Kidney epithelial cell (primary cell): ENCODE measurements at regions not wholly inside any gene's neighbourhood (a gene's known extent, or its start where the extent isn't known, plus 50 kb on each side); places are given as distances from the start of the nearest gene placed in this dataset.

Source experiments
- DNase-seq: peaks from one replicate; pipeline ENCODE4 v3.0.0-alpha.2; 2010; ENCODE audit warnings: low read depth
- H3K27me3 ChIP-seq: 2 replicates; pipeline ENCODE4 v1.6.0; 2011; ENCODE audit warnings: low read length; ENCODE audit not compliant: control insufficient read depth, insufficient read depth
- H3K36me3 ChIP-seq: 2 replicates; pipeline ENCODE4 v1.5.1; 2011; ENCODE audit warnings: low read length; ENCODE audit not compliant: control insufficient read depth, insufficient read depth
- H3K4me3 ChIP-seq: 2 replicates; pipeline ENCODE4 v1.5.1; 2011; ENCODE audit warnings: low read depth, mild to moderate bottlenecking, control low read depth, low read length
- CTCF ChIP-seq: IDR thresholded peaks from 2 replicates; pipeline ENCODE4 v1.5.1; 2011; ENCODE audit warnings: mild to moderate bottlenecking, moderate library complexity, low read length, control low read depth, inconsistent platforms; ENCODE audit not compliant: insufficient read depth, poor library complexity, severe bottlenecking

- Histone ChIP-seq H3K36me3 (no peaks in the 10 kb centered on the region), H3K4me3 (no peak overlapping the region), H3K27me3 (no peaks in the 10 kb centered on the region)
- no peak for TF ChIP-seq CTCF
- DNase-seq: no peak
These were observed 341.1 kb upstream of the SEMA6D start for GRCh38 chr15:47376190-47376589.

GRCh38 chr15:47377465-47377864 is 339.8 kb upstream of the SEMA6D start:
- DNase-seq: no peak
- TF ChIP-seq CTCF: no peak
- H3K36me3 ChIP-seq: no peaks in the 10 kb centered on the region
- no peak overlapping the region for H3K4me3 ChIP-seq
- no peaks in the 10 kb centered on the region for H3K27me3 ChIP-seq

GRCh38 chr15:47378527-47378926 is 338.8 kb upstream of the SEMA6D start:
- no peak for DNase-seq

GRCh38 chr15:47383102-47383501 is 334.2 kb upstream of the SEMA6D start:
- no peaks in the 10 kb centered on the region for H3K27me3 ChIP-seq
- H3K36me3 ChIP-seq: no peaks in the 10 kb centered on the region
- no peak for DNase-seq
- H3K4me3 ChIP-seq: no peak overlapping the region
- no peak for TF ChIP-seq CTCF

More at GRCh38 chr15:47378527-47378926, 338.8 kb upstream of the SEMA6D start:
- Histone ChIP-seq H3K4me3 (no peak overlapping the region), H3K27me3 (no peaks in the 10 kb centered on the region), H3K36me3 (no peaks in the 10 kb centered on the region)
- no peak for TF ChIP-seq CTCF

GRCh38 chr15:47383801-47384200 is 333.5 kb upstream of the SEMA6D start:
- DNase-seq: no peak
- Histone ChIP-seq H3K27me3 (no peaks in the 10 kb centered on the region), H3K36me3 (no peaks in the 10 kb centered on the region), H3K4me3 (no peak overlapping the region)
- TF ChIP-seq CTCF: no peak

GRCh38 chr15:47384341-47384740 is 333.0 kb upstream of the SEMA6D start:
- TF ChIP-seq CTCF: no peak
- H3K4me3 ChIP-seq: no peak overlapping the region
- no peaks in the 10 kb centered on the region for H3K27me3 ChIP-seq
- no peaks in the 10 kb centered on the region for H3K36me3 ChIP-seq
- peak; percentile 65 for DNase-seq
